ENCODE measurements at regions not wholly inside any gene's neighbourhood (a gene's known extent, or its start where the extent isn't known, plus 50 kb on each side); places are given as distances from the start of the nearest gene placed in this dataset.

GRCh38 chr4:1502501-1502886 lies 96.3 kb upstream of the NKX1-1 start:
- ATAC-seq = no peak
- Histone ChIP-seq H3K27me3 (peaks cover 80% of the 10 kb centered on the region), H3K9me3 (no peaks in the 10 kb centered on the region), H3K4me3 (no peak overlapping the region), H3K27ac (no peak overlapping the region), H3K4me1 (no peaks in the 10 kb centered on the region), H3K36me3 (no peaks in the 10 kb centered on the region)
- 70 to 94% methylated on average over 2 to 11 of the region's 16 CpGs for WGBS, 2 donors (ENCODE audit: low coverage in 1 of 2)
- no peak for TF ChIP-seq CTCF (IDR thresholded peaks at IDR 0.05)
- TF ChIP-seq EP300 (IDR thresholded peaks at IDR 0.05) = no peak
- TF ChIP-seq POLR2AphosphoS5 (IDR thresholded peaks at IDR 0.05) = no peak
- no peak for TF ChIP-seq POLR2A (IDR thresholded peaks at IDR 0.05)

- no peak for ATAC-seq
- peaks cover 75% of the 10 kb centered on the region for H3K27me3 ChIP-seq
- H3K36me3 ChIP-seq = no peaks in the 10 kb centered on the region
- no peak for TF ChIP-seq EP300 (IDR thresholded peaks at IDR 0.05)
- no peak for TF ChIP-seq POLR2AphosphoS5 (IDR thresholded peaks at IDR 0.05)
- no peak for TF ChIP-seq CTCF (IDR thresholded peaks at IDR 0.05)
- no peak for TF ChIP-seq POLR2A (IDR thresholded peaks at IDR 0.05)
- no peak overlapping the region for H3K27ac ChIP-seq
- H3K4me3 ChIP-seq = no peak overlapping the region
- H3K9me3 ChIP-seq = no peaks in the 10 kb centered on the region
- 58 to 100% methylated on average over 1 to 7 of the region's 23 CpGs for WGBS, 2 donors (ENCODE audit: low coverage in 1 of 2)
- no peaks in the 10 kb centered on the region for H3K4me1 ChIP-seq
Observed at GRCh38 chr4:1501754-1502500, 95.7 kb upstream of the NKX1-1 start.

GRCh38 chr4:1500966-1501753 lies 94.9 kb upstream of the NKX1-1 start:
- no peaks in the 10 kb centered on the region for H3K4me1 ChIP-seq

GRCh38 chr4:1500231-1500965 lies 94.2 kb upstream of the NKX1-1 start:
- TF ChIP-seq CTCF (IDR thresholded peaks at IDR 0.05) (no peak), POLR2AphosphoS5 (IDR thresholded peaks at IDR 0.05) (no peak), POLR2A (IDR thresholded peaks at IDR 0.05) (no peak)
- H3K36me3 ChIP-seq = no peaks in the 10 kb centered on the region
- no peaks in the 10 kb centered on the region for H3K4me1 ChIP-seq
- peaks cover 76% of the 10 kb centered on the region for H3K27me3 ChIP-seq
- no peak overlapping the region for H3K4me3 ChIP-seq
- H3K9me3 ChIP-seq = no peaks in the 10 kb centered on the region
- no peak for ATAC-seq
- WGBS, 2 donors (ENCODE audit: low coverage in 1 of 2) = 100% methylated on average over 1 of the region's 18 CpGs; no CpG with 5 or more reads in 1 of the 2 donors
- no peak overlapping the region for H3K27ac ChIP-seq

More at GRCh38 chr4:1500966-1501753, 94.9 kb upstream of the NKX1-1 start:
- Histone ChIP-seq H3K27me3 (peaks cover 76% of the 10 kb centered on the region), H3K9me3 (no peaks in the 10 kb centered on the region), H3K36me3 (no peaks in the 10 kb centered on the region), H3K27ac (no peak overlapping the region), H3K4me3 (no peak overlapping the region)
- no peak for TF ChIP-seq POLR2AphosphoS5 (IDR thresholded peaks at IDR 0.05)
- no peak for TF ChIP-seq CTCF (IDR thresholded peaks at IDR 0.05)
- TF ChIP-seq POLR2A (IDR thresholded peaks at IDR 0.05) = no peak
- TF ChIP-seq EP300 (IDR thresholded peaks at IDR 0.05) = no peak
- WGBS, 2 donors (ENCODE audit: low coverage in 1 of 2) = 92% methylated on average over 2 of the region's 15 CpGs; no CpG with 5 or more reads in 1 of the 2 donors
- no peak for ATAC-seq
